Progenitor cell of endocrine pancreas (in vitro differentiated cells): ENCODE measurements at regions not wholly inside any gene's neighbourhood (a gene's known extent, or its start where the extent isn't known, plus 50 kb on each side); places are given as distances from the start of the nearest gene placed in this dataset.

Source experiments
- DNase-seq: peaks from one replicate; pipeline ENCODE4 v3.0.0; 2021; ENCODE audit warnings: low spot score; ENCODE audit not compliant: unreplicated experiment
- H3K27ac Mint-ChIP-seq: 2 replicates; pipeline ENCODE4 v1.8.0; 2021; ENCODE audit warnings: mild to moderate bottlenecking, moderate library complexity, mixed read lengths
- H3K27me3 Mint-ChIP-seq: 2 replicates; pipeline ENCODE4 v1.8.0; 2021; ENCODE audit warnings: mixed read lengths
- H3K36me3 Mint-ChIP-seq: 2 replicates; pipeline ENCODE4 v1.8.0; 2022; ENCODE audit warnings: mixed read lengths; ENCODE audit not compliant: insufficient read depth
- H3K4me1 Mint-ChIP-seq: 2 replicates; pipeline ENCODE4 v1.8.0; 2021; ENCODE audit warnings: low read depth, mixed read lengths
- H3K4me3 Mint-ChIP-seq: 2 replicates; pipeline ENCODE4 v1.8.0; 2021; ENCODE audit warnings: low read depth, mild to moderate bottlenecking, moderate library complexity, mixed read lengths
- H3K9me3 Mint-ChIP-seq: 2 replicates; pipeline ENCODE4 v1.8.0; 2021; ENCODE audit warnings: low read depth, mixed read lengths
- CTCF ChIP-seq: fragments of 200-600 bp; sonication (generic); IDR thresholded peaks from one replicate; pipeline ENCODE4 v1.5.0; 2021; ENCODE audit warnings: antibody characterized with exemption, mild to moderate bottlenecking; ENCODE audit not compliant: unreplicated experiment

GRCh38 chrX:142503967-142504643 is 299.0 kb upstream of the MAGEC2 start:
- Mint-ChIP-seq H3K4me1 (no peaks in the 10 kb centered on the region), H3K4me3 (no peak overlapping the region), H3K27me3 (no peaks in the 10 kb centered on the region), H3K36me3 (no peaks in the 10 kb centered on the region), H3K27ac (no peak overlapping the region), H3K9me3 (peaks cover 11% of the 10 kb centered on the region)
- TF ChIP-seq CTCF, result no peak
- no peak for DNase-seq

GRCh38 chrX:142502441-142502840 is 297.4 kb upstream of the MAGEC2 start:
- no peak for DNase-seq
- no peak overlapping the region for H3K4me3 Mint-ChIP-seq
- no peaks in the 10 kb centered on the region for H3K4me1 Mint-ChIP-seq
- H3K27ac Mint-ChIP-seq, result no peak overlapping the region
- TF ChIP-seq CTCF, result no peak
- H3K9me3 Mint-ChIP-seq, result peaks cover 21% of the 10 kb centered on the region
- no peaks in the 10 kb centered on the region for H3K27me3 Mint-ChIP-seq
- H3K36me3 Mint-ChIP-seq, result no peaks in the 10 kb centered on the region

- Mint-ChIP-seq H3K27me3 (no peaks in the 10 kb centered on the region), H3K27ac (no peak overlapping the region), H3K4me3 (no peak overlapping the region), H3K4me1 (no peaks in the 10 kb centered on the region), H3K36me3 (no peaks in the 10 kb centered on the region), H3K9me3 (peaks cover 19% of the 10 kb centered on the region)
- no peak for DNase-seq
- no peak for TF ChIP-seq CTCF
Measured at GRCh38 chrX:142499992-142500391, 294.9 kb upstream of the MAGEC2 start.

- Mint-ChIP-seq H3K36me3 (no peaks in the 10 kb centered on the region), H3K4me1 (peaks cover 1% of the 10 kb centered on the region), H3K4me3 (no peak overlapping the region), H3K9me3 (peaks cover 11% of the 10 kb centered on the region), H3K27me3 (no peaks in the 10 kb centered on the region), H3K27ac (no peak overlapping the region)
- no peak for TF ChIP-seq CTCF
- DNase-seq, result no peak
Measured at GRCh38 chrX:142483965-142484364, 278.9 kb upstream of the MAGEC2 start.

- no peaks in the 10 kb centered on the region for H3K27me3 Mint-ChIP-seq
- H3K4me3 Mint-ChIP-seq, result no peak overlapping the region
- no peak for DNase-seq
- H3K36me3 Mint-ChIP-seq, result no peaks in the 10 kb centered on the region
- TF ChIP-seq CTCF, result no peak
- peaks cover 25% of the 10 kb centered on the region for H3K9me3 Mint-ChIP-seq
- no peaks in the 10 kb centered on the region for H3K4me1 Mint-ChIP-seq
- H3K27ac Mint-ChIP-seq, result no peak overlapping the region
Measured at GRCh38 chrX:142446349-142446748, 241.3 kb upstream of the MAGEC2 start.
